ENCODE measurements at regions not wholly inside any gene's neighbourhood (a gene's known extent, or its start where the extent isn't known, plus 50 kb on each side); places are given as distances from the start of the nearest gene placed in this dataset.

DNA sequence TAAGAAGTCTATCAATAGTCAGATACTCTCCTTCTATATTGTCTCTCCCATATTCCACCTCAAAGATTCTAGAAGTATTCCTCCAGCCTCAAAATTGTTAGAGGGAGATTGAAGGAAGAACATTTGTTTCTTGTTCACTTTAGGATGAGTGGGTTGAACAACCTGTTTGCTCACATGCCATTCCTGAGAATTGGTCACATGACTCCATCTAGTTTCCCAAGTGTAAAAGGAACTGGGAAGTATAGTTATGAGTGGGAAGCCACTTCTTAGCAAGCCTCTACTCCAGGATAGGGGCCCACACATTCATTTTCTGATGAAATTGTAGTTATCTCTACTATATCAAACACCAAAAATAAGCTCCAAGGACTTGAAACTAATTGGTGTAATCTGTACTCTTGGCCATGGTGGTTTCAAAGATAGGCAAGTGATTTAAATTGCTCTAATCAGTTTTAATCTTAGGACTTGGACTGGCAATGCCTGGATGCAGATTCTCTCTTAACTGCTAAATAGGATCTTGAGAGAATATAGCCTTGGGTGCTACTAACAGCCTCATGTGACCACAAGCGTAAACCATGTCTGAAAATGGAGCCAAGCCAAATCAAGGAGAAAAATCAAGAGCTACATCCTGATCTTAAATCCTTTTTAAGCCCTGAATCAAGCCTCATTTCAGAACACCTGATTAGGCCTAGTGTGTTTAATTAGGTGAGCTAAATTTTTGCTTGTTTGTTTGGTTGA is 758.7 kb upstream of the MAN1A1 start:
- no peak for DNase-seq (ENCODE audit: low read depth)
- TF ChIP-seq, protein P1, sequence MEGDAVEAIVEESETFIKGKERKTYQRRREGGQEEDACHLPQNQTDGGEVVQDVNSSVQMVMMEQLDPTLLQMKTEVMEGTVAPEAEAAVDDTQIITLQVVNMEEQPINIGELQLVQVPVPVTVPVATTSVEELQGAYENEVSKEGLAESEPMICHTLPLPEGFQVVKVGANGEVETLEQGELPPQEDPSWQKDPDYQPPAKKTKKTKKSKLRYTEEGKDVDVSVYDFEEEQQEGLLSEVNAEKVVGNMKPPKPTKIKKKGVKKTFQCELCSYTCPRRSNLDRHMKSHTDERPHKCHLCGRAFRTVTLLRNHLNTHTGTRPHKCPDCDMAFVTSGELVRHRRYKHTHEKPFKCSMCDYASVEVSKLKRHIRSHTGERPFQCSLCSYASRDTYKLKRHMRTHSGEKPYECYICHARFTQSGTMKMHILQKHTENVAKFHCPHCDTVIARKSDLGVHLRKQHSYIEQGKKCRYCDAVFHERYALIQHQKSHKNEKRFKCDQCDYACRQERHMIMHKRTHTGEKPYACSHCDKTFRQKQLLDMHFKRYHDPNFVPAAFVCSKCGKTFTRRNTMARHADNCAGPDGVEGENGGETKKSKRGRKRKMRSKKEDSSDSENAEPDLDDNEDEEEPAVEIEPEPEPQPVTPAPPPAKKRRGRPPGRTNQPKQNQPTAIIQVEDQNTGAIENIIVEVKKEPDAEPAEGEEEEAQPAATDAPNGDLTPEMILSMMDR (IDR thresholded peaks at IDR 0.05; ENCODE audit: low read depth, low read length, missing control alignments): no peak
- H3K4me3 ChIP-seq (ENCODE audit: low read depth, low read length): no peak overlapping the region

DNA sequence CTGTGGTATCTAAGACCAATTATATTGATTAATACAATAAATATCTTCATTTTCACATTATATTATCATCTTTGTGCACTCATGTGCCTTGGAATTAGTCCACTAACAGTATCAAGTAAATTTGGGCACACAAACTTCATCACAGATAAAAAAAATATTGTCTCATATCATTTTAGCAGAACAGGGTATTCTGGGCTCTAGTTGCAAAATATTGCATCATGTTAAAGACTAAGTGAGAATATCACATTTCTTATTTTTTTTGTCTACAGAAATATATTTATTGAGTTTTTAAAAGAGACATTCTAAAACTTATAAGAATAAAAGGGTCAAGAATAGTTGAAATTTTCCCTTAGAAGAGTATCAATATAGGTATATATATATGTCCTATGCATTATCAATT is 754.1 kb upstream of the MAN1A1 start:
- TF ChIP-seq, protein P1 (IDR thresholded peaks at IDR 0.05; ENCODE audit: low read depth, low read length, missing control alignments): no peak
- no peak overlapping the region for H3K4me3 ChIP-seq (ENCODE audit: low read depth, low read length)
- no peak for DNase-seq (ENCODE audit: low read depth)

DNA sequence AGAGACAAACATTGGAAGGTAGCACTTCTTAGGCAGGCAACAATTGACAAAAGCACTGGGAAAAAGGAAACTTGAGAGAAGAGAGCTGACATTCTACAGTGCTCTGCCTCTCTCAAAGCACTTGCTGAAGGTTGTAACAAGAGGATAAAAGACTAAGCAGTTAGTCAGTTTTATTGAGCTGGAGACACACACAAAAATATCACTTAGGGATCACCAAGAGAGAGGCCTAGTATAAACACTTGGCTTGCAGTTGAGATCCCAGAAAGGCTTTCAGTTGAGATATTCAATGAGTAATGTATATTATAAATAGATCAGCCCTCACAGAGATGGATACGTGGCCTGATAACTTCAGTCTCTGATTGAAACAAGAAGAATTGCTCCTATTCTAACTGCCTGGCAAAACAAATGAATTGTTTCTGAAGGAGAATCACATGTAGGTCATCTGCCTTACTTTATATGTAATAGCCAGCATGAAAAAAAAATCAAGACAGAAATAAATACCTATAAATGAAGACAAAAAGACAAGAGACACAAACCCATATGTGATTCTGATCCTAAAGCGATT is 747.2 kb upstream of the MAN1A1 start:
- DNase-seq (ENCODE audit: low read depth): no peak
- no peak overlapping the region for H3K4me3 ChIP-seq (ENCODE audit: low read depth, low read length)
- TF ChIP-seq, protein P1 (IDR thresholded peaks at IDR 0.05; ENCODE audit: low read depth, low read length, missing control alignments): no peak

DNA sequence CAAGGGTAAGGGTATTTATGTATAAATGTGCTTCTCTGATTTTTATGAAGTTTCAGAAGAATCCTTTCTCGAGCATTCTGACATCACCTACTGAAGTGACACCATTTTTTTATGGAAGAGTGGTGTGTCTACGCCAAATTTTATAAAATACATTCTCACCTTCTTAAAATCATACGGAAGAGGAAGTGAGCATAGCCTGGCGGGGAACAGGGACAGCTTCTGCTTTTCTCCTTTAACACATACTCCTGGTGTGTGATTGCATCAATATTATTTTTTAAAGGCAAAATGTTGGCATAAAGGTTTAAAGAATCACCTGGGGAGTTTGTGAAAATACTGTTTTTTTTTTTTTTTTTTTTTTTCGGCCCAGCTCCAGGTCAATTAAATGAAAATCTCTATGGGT is 733.6 kb upstream of the MAN1A1 start:
- TF ChIP-seq, protein P1 (IDR thresholded peaks at IDR 0.05; ENCODE audit: low read depth, low read length, missing control alignments): no peak
- no peak for DNase-seq (ENCODE audit: low read depth)
- H3K4me3 ChIP-seq (ENCODE audit: low read depth, low read length): no peak overlapping the region

DNA sequence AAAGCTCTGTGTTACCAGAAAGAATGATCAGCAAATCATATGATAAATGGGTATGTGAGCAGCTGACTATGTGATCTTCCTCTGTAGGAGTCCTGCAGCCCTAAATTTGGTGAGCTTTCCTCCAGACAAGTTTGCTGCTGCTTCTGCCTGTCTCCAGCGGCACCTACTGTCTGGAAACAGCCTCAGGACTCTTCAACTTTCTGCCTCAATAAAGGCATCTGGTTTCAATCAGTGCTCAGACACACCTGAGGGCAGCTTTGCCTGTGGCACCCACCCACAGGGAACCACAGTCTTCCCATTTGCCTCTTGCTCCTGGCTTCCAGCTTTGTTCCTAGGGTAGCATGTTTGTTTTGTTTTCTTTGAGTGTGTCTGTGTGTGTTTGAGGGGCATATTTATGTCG is 727.9 kb upstream of the MAN1A1 start:
- DNase-seq (ENCODE audit: low read depth): no peak
- TF ChIP-seq, protein P1 (IDR thresholded peaks at IDR 0.05; ENCODE audit: low read depth, low read length, missing control alignments): peak; percentile 6
- no peak overlapping the region for H3K4me3 ChIP-seq (ENCODE audit: low read depth, low read length)

DNA sequence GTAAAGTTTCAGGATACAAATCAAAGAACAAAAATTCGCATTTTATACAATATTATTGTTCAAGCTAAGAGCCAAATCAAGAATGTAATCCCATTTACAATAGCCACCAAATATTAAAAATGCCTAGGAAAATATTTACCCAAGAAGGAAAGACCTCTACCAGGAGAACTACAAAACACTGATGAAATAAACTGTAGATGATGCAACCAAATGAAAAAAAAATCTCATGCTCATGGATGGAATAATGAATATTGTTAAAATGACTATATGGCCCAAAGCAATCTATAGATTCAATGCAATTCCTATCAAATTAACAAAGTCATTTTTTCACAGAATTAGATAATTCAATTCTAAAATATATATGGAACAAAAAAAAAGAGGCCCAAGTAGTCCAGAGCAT is 708.8 kb upstream of the MAN1A1 start:
- TF ChIP-seq, protein P1 (IDR thresholded peaks at IDR 0.05; ENCODE audit: low read depth, low read length, missing control alignments): no peak
- DNase-seq (ENCODE audit: low read depth): no peak
- H3K4me3 ChIP-seq (ENCODE audit: low read depth, low read length): no peak overlapping the region

DNA sequence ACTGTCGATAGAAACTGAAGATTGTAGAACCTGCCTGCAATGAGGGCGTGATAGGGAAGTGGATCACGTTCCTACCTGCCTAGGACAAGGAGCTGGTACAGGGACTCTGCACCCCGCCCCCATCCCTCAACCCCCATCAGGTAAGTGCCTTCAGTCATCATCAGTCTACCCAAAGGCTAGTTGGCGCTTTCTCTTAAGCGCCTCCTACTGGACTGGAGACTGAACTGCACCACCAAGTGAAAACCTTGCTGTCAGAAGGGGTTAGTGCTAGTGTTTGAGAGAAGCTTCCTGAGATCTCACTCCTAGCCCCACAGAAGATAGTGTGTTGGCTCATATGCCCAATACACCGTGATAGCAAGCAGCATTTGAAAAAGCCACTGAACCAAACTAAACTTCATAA is 706.5 kb upstream of the MAN1A1 start:
- no peak for DNase-seq (ENCODE audit: low read depth)
- TF ChIP-seq, protein P1 (IDR thresholded peaks at IDR 0.05; ENCODE audit: low read depth, low read length, missing control alignments): peak; percentile 87
- no peak overlapping the region for H3K4me3 ChIP-seq (ENCODE audit: low read depth, low read length)
